ENCODE measurements at regions not wholly inside any gene's neighbourhood (a gene's known extent, or its start where the extent isn't known, plus 50 kb on each side); places are given as distances from the start of the nearest gene placed in this dataset.

- DNase-seq, result no peak
Observed at GRCh38 chr2:236399409-236399808, 135.2 kb upstream of the ASB18 start.

GRCh38 chr2:236400046-236400574 is 135.9 kb upstream of the ASB18 start:
- in situ Hi-C loops (cut with MboI; ENCODE audit: low pct_unique_long_range_greater_than_20kb, low sequenced_read_pairs), result no loop called here
- no peak for DNase-seq

More at GRCh38 chr2:236399409-236399808, 135.2 kb upstream of the ASB18 start:
- in situ Hi-C loops (cut with MboI; ENCODE audit: low pct_unique_long_range_greater_than_20kb, low sequenced_read_pairs), result no loop called here

- in situ Hi-C loops (cut with MboI; ENCODE audit: low pct_unique_long_range_greater_than_20kb, low sequenced_read_pairs), result no loop called here
- no peak for DNase-seq
Observed at GRCh38 chr2:236400594-236401360, 136.6 kb upstream of the ASB18 start.

- in situ Hi-C loops (cut with MboI; ENCODE audit: low pct_unique_long_range_greater_than_20kb, low sequenced_read_pairs), result no loop called here
- DNase-seq, result no peak
Observed at GRCh38 chr2:236402033-236402790, 138.0 kb upstream of the ASB18 start.

GRCh38 chr2:236403125-236403524 is 138.9 kb upstream of the ASB18 start:
- no peak for DNase-seq
- in situ Hi-C loops (cut with MboI; ENCODE audit: low pct_unique_long_range_greater_than_20kb, low sequenced_read_pairs), result no loop called here

DNA sequence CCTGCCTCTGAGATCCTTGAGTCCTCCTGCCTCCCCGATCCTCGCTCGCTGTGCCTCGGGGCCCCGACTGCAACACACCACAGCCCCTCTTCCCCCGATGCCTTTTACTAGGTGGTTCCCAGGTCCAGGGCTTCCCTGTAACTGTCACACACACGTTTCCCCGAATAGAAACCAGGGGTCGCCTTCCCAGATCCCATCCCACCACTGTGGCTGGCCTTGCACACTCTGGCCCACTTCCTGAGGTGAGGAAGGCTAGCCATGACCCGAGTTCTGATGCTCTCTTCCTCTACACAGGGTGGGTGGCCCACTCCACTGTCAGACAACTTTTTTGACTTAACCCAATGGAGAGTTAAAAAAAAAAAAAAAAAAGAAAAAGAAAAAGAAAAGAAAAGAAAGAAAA is 139.6 kb upstream of the ASB18 start:
- in situ Hi-C loops (cut with MboI; ENCODE audit: low pct_unique_long_range_greater_than_20kb, low sequenced_read_pairs), result no loop called here

DNA sequence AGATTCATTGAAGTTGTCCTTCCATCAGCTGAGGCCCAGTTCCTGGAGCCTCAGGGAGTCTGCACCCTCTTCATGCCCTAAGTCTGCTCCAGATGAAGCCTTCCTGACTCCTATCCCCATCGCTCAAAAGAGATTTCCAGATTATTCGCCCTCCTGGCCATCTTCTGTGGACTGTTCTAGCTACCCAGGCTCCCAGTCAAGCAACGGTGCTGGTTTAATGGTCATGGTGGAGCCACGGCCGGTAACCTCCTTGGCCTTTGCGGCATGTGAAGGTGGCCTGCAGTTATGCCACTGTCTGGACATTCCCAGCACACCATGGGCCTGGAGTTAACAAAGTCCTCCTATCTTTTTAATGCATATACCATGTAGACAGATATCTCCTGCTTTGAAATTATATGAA is 140.1 kb upstream of the ASB18 start:
- in situ Hi-C loops (cut with MboI; ENCODE audit: low pct_unique_long_range_greater_than_20kb, low sequenced_read_pairs), result no loop called here
- DNase-seq, result no peak

More for the DNA sequence above, 139.6 kb upstream of the ASB18 start:
- DNase-seq, result no peak

GRCh38 chr2:236405357-236405756 is 141.2 kb upstream of the ASB18 start:
- in situ Hi-C loops (cut with MboI; ENCODE audit: low pct_unique_long_range_greater_than_20kb, low sequenced_read_pairs), result no loop called here
- no peak for DNase-seq

DNA sequence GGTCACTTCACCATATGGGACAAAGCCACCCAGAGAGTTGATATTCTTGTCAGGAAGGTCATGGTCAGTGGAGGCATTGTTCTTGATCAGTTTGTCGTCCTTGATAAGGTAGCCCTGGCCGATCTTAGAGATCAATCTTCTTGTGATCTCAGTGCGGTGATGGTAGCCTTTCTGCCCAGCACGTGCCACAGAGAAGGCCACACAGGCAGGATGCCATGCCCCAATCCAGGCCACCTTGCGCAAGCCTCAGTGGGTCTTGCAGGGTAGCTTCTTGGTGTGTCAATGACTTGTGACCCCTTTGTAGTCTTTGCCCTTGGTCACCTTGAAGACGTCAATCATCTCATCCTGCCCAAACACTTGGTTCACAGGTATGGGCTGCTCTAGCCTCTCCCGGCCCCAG is 143.9 kb upstream of the ASB18 start:
- in situ Hi-C loops (cut with MboI; ENCODE audit: low pct_unique_long_range_greater_than_20kb, low sequenced_read_pairs), result no loop called here

GRCh38 chr2:236408786-236409185 is 144.6 kb upstream of the ASB18 start:
- in situ Hi-C loops (cut with MboI; ENCODE audit: low pct_unique_long_range_greater_than_20kb, low sequenced_read_pairs), result no loop called here
- no peak for DNase-seq

More for the DNA sequence above, 143.9 kb upstream of the ASB18 start:
- no peak for DNase-seq

- DNase-seq, result no peak
- in situ Hi-C loops (cut with MboI; ENCODE audit: low pct_unique_long_range_greater_than_20kb, low sequenced_read_pairs), result no loop called here
Observed at GRCh38 chr2:236415684-236416444, 151.7 kb upstream of the ASB18 start.

DNA sequence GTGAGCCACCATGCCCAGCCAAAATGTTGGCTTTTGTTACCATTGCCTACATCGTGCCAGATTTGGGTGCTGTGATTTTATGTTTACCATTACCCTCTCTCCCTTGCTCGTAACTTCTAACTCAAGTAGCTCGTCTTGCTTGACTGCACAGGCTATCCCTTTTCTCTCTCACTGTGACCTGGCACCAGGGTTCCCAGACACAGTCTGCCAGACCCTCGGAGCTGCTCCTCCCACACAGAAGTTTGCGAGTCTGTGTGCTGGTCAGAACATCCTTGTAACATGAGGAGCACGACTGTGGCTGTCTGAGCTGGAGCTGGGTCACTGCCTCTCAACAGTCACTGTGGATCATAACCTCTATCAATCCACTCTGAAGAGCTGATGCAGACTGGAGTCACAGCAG is 152.5 kb upstream of the ACKR3 start:
- in situ Hi-C loops (cut with MboI; ENCODE audit: low pct_unique_long_range_greater_than_20kb, low sequenced_read_pairs), result no loop called here

GRCh38 chr2:236430584-236430983 is 139.0 kb upstream of the ACKR3 start:
- DNase-seq, result no peak
- in situ Hi-C loops (cut with MboI; ENCODE audit: low pct_unique_long_range_greater_than_20kb, low sequenced_read_pairs), result no loop called here

More for the DNA sequence above, 152.5 kb upstream of the ACKR3 start:
- no peak for DNase-seq

DNA sequence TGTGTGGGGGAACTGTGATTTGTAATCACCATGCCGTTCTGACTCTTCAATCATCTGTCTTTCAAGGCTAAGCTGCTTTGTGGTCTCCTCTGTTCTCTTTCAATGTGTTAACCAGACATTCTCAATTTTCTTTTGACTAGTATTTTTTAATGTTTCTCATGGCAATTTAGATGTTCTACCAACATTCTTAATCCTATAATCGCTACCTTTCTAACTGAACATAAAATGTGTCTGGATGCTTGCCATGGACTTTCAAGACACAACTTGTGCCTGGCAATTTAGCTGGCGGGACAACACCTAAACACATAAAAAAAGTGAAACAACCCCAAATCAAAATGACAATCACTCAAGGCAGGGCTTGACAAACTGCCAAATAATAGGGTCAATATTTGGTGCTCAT is 135.0 kb upstream of the ACKR3 start:
- in situ Hi-C loops (cut with MboI; ENCODE audit: low pct_unique_long_range_greater_than_20kb, low sequenced_read_pairs), result no loop called here
- no peak for DNase-seq

DNA sequence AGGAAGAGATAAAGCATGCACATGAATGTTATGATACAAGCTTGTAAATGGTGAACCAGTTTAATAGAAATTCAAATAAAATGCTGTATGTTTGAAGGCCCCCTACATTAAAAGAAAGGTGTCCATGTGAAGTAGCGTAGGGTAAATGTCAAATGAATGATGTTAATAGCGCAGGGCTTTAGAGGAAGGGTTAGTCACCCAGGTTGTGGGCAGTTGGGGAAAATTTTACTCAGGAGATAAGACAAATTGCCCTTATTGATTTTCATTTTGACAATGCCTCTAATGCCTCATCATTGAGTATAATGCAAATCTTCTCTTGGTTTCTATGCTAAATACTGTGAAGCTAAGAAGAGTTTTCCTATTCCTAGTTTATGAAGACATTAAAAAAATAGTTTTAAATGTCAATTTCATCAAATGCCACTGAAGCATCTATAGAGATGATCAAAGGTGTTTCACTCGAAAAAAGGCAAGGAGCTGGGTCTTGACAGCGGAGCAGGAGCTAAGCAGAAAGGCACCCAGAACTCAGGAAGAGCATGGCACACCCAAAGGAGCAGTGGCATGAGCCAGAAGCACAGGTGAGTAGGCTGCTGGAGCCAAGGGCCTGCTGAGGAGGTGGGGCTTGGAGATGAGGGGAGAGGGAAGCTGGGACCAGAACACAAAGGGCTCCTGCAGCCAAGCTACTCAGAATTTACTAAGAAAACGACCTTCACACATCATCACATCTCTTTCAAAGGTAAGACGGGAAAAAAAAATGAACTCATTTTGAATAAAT is 129.3 kb upstream of the ACKR3 start:
- DNase-seq, result no peak
- in situ Hi-C loops (cut with MboI; ENCODE audit: low pct_unique_long_range_greater_than_20kb, low sequenced_read_pairs), result no loop called here

DNA sequence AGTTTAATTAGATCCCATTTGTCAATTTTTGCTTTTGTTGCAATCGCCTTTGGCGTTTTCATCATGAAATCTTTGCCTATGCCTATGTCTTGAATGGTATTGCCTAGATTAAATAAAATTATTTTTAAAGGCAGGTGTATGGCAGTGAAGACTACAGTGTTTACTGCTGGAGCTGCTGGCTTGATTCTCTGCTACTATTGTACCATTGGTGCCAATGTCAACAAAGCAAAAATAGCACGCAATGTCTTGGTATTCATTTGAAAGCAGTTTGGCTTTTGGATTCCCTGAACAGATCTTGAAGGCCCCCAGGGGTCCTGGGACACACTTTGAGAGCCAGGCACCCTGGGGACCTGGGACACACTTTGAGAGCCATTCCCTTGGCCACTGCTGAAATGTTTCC is 125.4 kb upstream of the ACKR3 start:
- no peak for DNase-seq
- in situ Hi-C loops (cut with MboI; ENCODE audit: low pct_unique_long_range_greater_than_20kb, low sequenced_read_pairs), result no loop called here

DNA sequence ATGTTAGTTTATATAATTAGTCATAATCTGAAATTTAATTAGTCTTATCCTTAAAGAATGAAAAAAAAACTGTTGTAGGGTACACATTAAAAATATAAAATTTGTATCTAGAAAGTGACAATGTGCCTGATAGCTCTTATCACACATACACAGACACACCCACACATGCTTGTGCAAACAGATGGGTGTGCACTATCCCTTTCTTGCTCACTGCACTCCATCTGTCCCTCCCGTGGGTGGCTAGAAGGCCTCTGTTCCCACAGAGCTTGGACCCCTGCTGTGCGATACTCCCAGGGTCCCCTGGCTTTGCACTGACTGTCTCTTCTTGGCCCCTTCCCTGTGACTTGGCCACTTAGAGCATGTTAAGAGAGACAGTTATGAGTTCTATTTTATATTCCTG is 123.9 kb upstream of the ACKR3 start:
- in situ Hi-C loops (cut with MboI; ENCODE audit: low pct_unique_long_range_greater_than_20kb, low sequenced_read_pairs), result no loop called here
- DNase-seq, result no peak

DNA sequence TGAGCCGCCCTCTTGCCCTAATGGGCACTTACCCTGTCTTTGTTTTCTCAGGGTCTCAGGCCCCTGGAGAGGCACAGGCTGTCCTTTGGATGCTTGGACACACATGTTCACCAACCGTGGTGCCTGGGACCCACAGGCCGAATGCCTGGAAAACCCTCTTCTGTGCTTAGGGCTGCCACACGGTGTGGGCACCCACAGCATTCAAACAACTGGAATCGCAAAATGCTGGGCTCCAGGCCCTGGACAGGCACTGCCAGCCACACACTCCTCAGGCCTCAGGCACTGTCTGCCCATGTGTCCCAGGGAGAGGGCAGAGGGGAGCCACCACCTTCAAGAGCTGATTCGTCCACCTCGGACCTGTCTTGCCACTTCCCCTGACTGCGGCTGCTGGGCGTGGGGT is 123.1 kb upstream of the ACKR3 start:
- no peak for DNase-seq
- in situ Hi-C loops (cut with MboI; ENCODE audit: low pct_unique_long_range_greater_than_20kb, low sequenced_read_pairs), result no loop called here

GRCh38 chr2:236449167-236449761 is 120.4 kb upstream of the ACKR3 start:
- DNase-seq, result no peak
- in situ Hi-C loops (cut with MboI; ENCODE audit: low pct_unique_long_range_greater_than_20kb, low sequenced_read_pairs), result no loop called here

Data from KBM-7 (cell line).